A673 (cell line): ENCODE measurements at regions not wholly inside any gene's neighbourhood (a gene's known extent, or its start where the extent isn't known, plus 50 kb on each side); places are given as distances from the start of the nearest gene placed in this dataset.

Experiments
- BruUV-seq: library from RNA; stranded (reverse); fragments of 400-500 nt; replicated peaks from 2 replicates; lab custom pipeline; 2021; lab: Mats Ljungman, UMichigan
- CTCF ChIA-PET: fragments of 300-600 bp; sonication (Branson Sonifier 250); formaldehyde crosslinking; loops from one replicate; lab custom pipeline; 2022; ENCODE audit warnings: antibody characterized with exemption; lab: Charles Lee
- POLR2A ChIA-PET: fragments of 300-600 bp; sonication (Branson Sonifier 250); formaldehyde crosslinking; loops from one replicate; lab custom pipeline; 2022; ENCODE audit warnings: antibody characterized with exemption; ENCODE audit not compliant: low non-redundant PET; lab: Charles Lee
- DNase-seq: peaks from one replicate; pipeline ENCODE4 v3.0.0-alpha.2; 2015; ENCODE audit warnings: low spot score
- H3K27ac ChIP-seq: fragments of 200-600 bp; sonication (generic); 2 replicates; pipeline ENCODE4 v1.5.1; 2016; ENCODE audit warnings: mixed run types, low read depth, mild to moderate bottlenecking, mixed read lengths, antibody characterized with exemption, low read length; ENCODE audit not compliant: poor library complexity, severe bottlenecking
- H3K27me3 ChIP-seq: fragments of 200-600 bp; sonication (generic); replicated peaks from 2 replicates; pipeline ENCODE4 v1.6.1; 2017; ENCODE audit warnings: mixed run types, low read depth, mild to moderate bottlenecking, mixed read lengths, antibody characterized with exemption, low read length; ENCODE audit not compliant: insufficient read depth, poor library complexity
- H3K36me3 ChIP-seq: fragments of 200-600 bp; sonication (generic); 2 replicates; pipeline ENCODE4 v1.6.1; 2016; ENCODE audit warnings: mixed run types, mild to moderate bottlenecking, mixed read lengths, antibody characterized with exemption, low read length; ENCODE audit not compliant: insufficient read depth, poor library complexity, severe bottlenecking
- H3K4me1 ChIP-seq: fragments of 200-600 bp; sonication (generic); 2 replicates; pipeline ENCODE4 v1.6.1; 2017; ENCODE audit warnings: mixed run types, mild to moderate bottlenecking, mixed read lengths, antibody characterized with exemption, low read length; ENCODE audit not compliant: insufficient read depth, poor library complexity, severe bottlenecking
- H3K4me3 ChIP-seq: fragments of 200-600 bp; sonication (generic); 2 replicates; pipeline ENCODE4 v1.5.1; 2016; ENCODE audit warnings: low read depth, mixed run types, mild to moderate bottlenecking, mixed read lengths, low read length; ENCODE audit not compliant: poor library complexity, severe bottlenecking
- H3K9me3 ChIP-seq: fragments of 200-600 bp; sonication (generic); 2 replicates; pipeline ENCODE4 v1.6.1; 2016; ENCODE audit warnings: mixed run types, low read depth, mild to moderate bottlenecking, mixed read lengths, antibody characterized with exemption, low read length; ENCODE audit not compliant: poor library complexity, severe bottlenecking
- EZH2 ChIP-seq: fragments of 200-600 bp; sonication (generic); IDR thresholded peaks from 2 replicates; pipeline ENCODE4 v1.6.1; 2017; ENCODE audit warnings: borderline replicate concordance, low read depth, mild to moderate bottlenecking, mixed read lengths, antibody characterized with exemption, low read length; ENCODE audit not compliant: poor library complexity, severe bottlenecking
- intact Hi-C: fragments of 100-400 bp; cut with micrococcal nuclease; formaldehyde crosslinking; loops from one replicate; pipeline ENCODE4 v1.10.0; 2022; ENCODE audit not compliant: unreplicated experiment
- TF ChIP-seq, protein P1 (sequence below): fragments of 300-800, 200-600 bp; sonication (generic); conservative IDR thresholded peaks from 2 replicates; pipeline ENCODE4 v1.5.1; 2017; ENCODE audit warnings: low read depth, mild to moderate bottlenecking, antibody characterized with exemption, low read length, moderate library complexity, mixed read lengths

DNA sequence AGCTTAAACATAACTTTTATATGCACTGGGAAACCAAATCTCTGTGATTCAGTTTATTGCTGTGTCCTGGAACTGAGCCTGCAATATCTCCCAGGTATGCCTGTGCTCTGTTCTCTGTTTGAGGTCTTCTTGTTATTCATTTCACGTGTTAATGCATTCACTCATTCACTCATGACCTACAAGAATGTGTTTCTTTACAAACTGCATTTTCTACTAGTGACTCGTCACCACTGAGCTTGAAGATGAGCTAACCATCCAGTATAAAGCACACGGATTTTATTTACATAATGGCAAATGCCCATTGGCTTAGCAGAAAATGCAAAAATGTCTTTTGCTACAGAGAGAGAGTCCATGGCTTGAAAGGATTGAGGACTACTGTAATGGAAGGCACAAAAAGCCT, 75.0 kb upstream of the DUSP10 start:
- BruUV-seq: no TSS peak
- ChIA-PET POLR2A (no interaction called here), CTCF (no interaction called here)
- TF ChIP-seq EZH2: no peak
- TF ChIP-seq, protein P1, sequence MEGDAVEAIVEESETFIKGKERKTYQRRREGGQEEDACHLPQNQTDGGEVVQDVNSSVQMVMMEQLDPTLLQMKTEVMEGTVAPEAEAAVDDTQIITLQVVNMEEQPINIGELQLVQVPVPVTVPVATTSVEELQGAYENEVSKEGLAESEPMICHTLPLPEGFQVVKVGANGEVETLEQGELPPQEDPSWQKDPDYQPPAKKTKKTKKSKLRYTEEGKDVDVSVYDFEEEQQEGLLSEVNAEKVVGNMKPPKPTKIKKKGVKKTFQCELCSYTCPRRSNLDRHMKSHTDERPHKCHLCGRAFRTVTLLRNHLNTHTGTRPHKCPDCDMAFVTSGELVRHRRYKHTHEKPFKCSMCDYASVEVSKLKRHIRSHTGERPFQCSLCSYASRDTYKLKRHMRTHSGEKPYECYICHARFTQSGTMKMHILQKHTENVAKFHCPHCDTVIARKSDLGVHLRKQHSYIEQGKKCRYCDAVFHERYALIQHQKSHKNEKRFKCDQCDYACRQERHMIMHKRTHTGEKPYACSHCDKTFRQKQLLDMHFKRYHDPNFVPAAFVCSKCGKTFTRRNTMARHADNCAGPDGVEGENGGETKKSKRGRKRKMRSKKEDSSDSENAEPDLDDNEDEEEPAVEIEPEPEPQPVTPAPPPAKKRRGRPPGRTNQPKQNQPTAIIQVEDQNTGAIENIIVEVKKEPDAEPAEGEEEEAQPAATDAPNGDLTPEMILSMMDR: no peak
- Histone ChIP-seq H3K4me1 (no peaks in the 10 kb centered on the region), H3K36me3 (no peaks in the 10 kb centered on the region), H3K9me3 (no peaks in the 10 kb centered on the region), H3K27ac (no peak overlapping the region), H3K27me3 (no peaks in the 10 kb centered on the region), H3K4me3 (no peak overlapping the region)
- intact Hi-C loops: no loop called here
- DNase-seq: no peak

GRCh38 chr1:221815660-221816059, 73.8 kb upstream of the DUSP10 start:
- intact Hi-C loops: no loop called here
- POLR2A ChIA-PET: no interaction called here
- BruUV-seq: no TSS peak
- CTCF ChIA-PET: no interaction called here
- H3K36me3 ChIP-seq: no peaks in the 10 kb centered on the region
- no peaks in the 10 kb centered on the region for H3K4me1 ChIP-seq
- no peaks in the 10 kb centered on the region for H3K9me3 ChIP-seq
- TF ChIP-seq, protein P1: no peak
- no peak for TF ChIP-seq EZH2
- no peaks in the 10 kb centered on the region for H3K27me3 ChIP-seq
- no peak overlapping the region for H3K4me3 ChIP-seq
- DNase-seq: no peak
- no peak overlapping the region for H3K27ac ChIP-seq

GRCh38 chr1:221813887-221814286, 72.0 kb upstream of the DUSP10 start:
- no peak for DNase-seq
- no peaks in the 10 kb centered on the region for H3K27me3 ChIP-seq
- TF ChIP-seq, protein P1: no peak
- TF ChIP-seq EZH2: no peak
- POLR2A ChIA-PET: no interaction called here
- intact Hi-C loops: no loop called here
- no peaks in the 10 kb centered on the region for H3K9me3 ChIP-seq
- H3K4me3 ChIP-seq: no peak overlapping the region
- H3K36me3 ChIP-seq: no peaks in the 10 kb centered on the region
- no peak overlapping the region for H3K27ac ChIP-seq
- BruUV-seq: no TSS peak
- CTCF ChIA-PET: no interaction called here
- no peaks in the 10 kb centered on the region for H3K4me1 ChIP-seq
